K562 (cell line): ENCODE measurements at regions not wholly inside any gene's neighbourhood (a gene's known extent, or its start where the extent isn't known, plus 50 kb on each side); places are given as distances from the start of the nearest gene placed in this dataset.

Source experiments
- ATF7 ChIP-seq: fragments of 450-650 bp; IDR thresholded peaks from 2 replicates; pipeline ENCODE4 v1.7.1; 2014; ENCODE audit warnings: mild to moderate bottlenecking, moderate library complexity
- EP400 ChIP-seq: fragments of 450-650 bp; IDR thresholded peaks from 2 replicates; pipeline ENCODE4 v1.6.1; 2017; ENCODE audit warnings: antibody characterized with exemption, mild to moderate bottlenecking, moderate library complexity
- MAX ChIP-seq: sonication (generic); formaldehyde crosslinking; IDR thresholded peaks from 2 replicates; pipeline ENCODE4 v1.9.0; 2022; ENCODE audit warnings: mild to moderate bottlenecking, missing genetic modification reagents
- MGA ChIP-seq: fragments of 450-650 bp; IDR thresholded peaks from 2 replicates; pipeline ENCODE4 v1.6.1; 2016; ENCODE audit warnings: mild to moderate bottlenecking, moderate library complexity
- MNT ChIP-seq, 2 experiments: fragments of 450-650 bp; conservative IDR thresholded peaks; 2 replicates each; pipeline ENCODE4 v1.6.1; 2017; ENCODE audit warnings: mild to moderate bottlenecking in 2 of 2, moderate library complexity in 2 of 2
- MYC ChIP-seq, 2 experiments: fragments of 250-450 bp in 1 of 2; sonication (Bioruptor Pico) in 1 of 2; IDR thresholded peaks; 2 replicates each; pipeline versions ENCODE4 v1.5.1 to v1.6.1; 2012 to 2021; ENCODE audit warnings: low read depth in 2 of 2, borderline replicate concordance in 1 of 2, improper control_type of control experiment in 1 of 2, low read length in 1 of 2, mild to moderate bottlenecking in 1 of 2, moderate library complexity in 1 of 2
- ZNF23 ChIP-seq: fragments of 250-450 bp; sonication (Bioruptor Pico); IDR thresholded peaks from 2 replicates; pipeline ENCODE4 v1.4.0; 2020; ENCODE audit warnings: mild to moderate bottlenecking
- TF ChIP-seq, protein P1 (sequence below), 2 experiments: fragments of 450-650 bp in 1 of 2; sonication (generic) in 1 of 2; formaldehyde crosslinking in 1 of 2; IDR thresholded peaks in 1 of 2; conservative IDR thresholded peaks in 1 of 2; 2 replicates each; pipeline versions ENCODE4 v1.6.1 to v1.8.1; 2016 to 2023; ENCODE audit warnings: mild to moderate bottlenecking in 2 of 2, moderate library complexity in 2 of 2, inconsistent platforms in 1 of 2, missing genetic modification reagents in 1 of 2

DNA sequence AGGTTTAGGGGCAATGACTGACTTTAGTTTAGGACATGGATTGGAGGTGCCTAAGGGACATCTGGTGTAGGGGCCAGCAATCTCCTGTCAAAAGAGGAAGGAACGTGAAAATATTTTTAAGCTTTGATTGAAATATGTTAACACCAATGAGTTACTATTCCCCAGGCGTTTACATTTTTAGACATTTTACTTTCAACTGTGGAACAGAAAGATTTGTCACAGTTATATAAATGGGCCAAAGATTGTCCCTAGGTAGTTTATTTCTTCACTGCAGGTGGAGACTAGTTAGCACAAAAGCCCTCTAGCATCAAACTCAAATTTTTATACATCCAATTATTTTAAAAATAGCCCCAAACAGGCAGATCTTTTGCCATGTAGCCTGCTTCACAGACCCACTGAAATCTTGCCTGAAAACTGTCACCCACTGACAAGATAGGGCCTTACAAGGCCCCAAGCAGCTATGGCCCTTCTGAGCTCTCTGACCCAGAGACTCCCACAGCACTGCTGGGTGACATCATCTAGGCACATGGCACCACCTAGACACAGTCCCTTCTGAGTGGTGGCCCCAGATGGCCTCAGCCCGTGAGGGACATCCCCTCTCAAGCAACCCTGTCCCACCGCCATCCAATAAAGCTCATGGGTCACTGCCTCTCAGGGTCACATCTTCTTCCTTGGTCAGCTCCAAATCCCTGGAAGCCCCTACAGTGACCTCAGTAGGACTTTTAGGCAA, 64.8 kb upstream of the DOCK9 start (continued):
- TF ChIP-seq MGA (0 out of 2 replicates have a peak, but pooled peaks have one; percentile 17), ZNF23 (CRISPR knock-in tag) (no peak), EP400 (peak; percentile 23; the same call in 1 of the 2 replicates), ATF7 (peak; percentile 55; the same call in 1 of the 2 replicates), MYC (IDR thresholded peaks at IDR 0.05; ENCODE audit: low read depth, low read length) (peak; percentile 38; the same call in 1 of the 2 replicates), MYC (CRISPR knock-in tag; IDR thresholded peaks at IDR 0.05; ENCODE audit: borderline replicate concordance, low read depth) (no peak), MAX (no peak), MNT (conservative IDR thresholded peaks at IDR 0.05) (0 out of 4 replicates have a peak, but pooled peaks of 1 of the 2 experiments have one; percentile 32)
- TF ChIP-seq, protein P1, sequence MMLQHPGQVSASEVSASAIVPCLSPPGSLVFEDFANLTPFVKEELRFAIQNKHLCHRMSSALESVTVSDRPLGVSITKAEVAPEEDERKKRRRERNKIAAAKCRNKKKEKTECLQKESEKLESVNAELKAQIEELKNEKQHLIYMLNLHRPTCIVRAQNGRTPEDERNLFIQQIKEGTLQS (IDR thresholded peaks at IDR 0.05), result peak; percentile 84
- TF ChIP-seq, protein P1 (CRISPR knock-in tag; conservative IDR thresholded peaks at IDR 0.05), result no peak
